Endothelial cell of umbilical vein (primary cell): ENCODE measurements at regions not wholly inside any gene's neighbourhood (a gene's known extent, or its start where the extent isn't known, plus 50 kb on each side); places are given as distances from the start of the nearest gene placed in this dataset.

Experiments
- BruUV-seq: library from RNA; stranded (reverse); fragments of 400-500 nt; replicated peaks from 2 replicates; lab custom pipeline; 2021; lab: Mats Ljungman, UMichigan
- CTCF ChIA-PET: fragments of 300-600, 350-600 bp; sonication (Branson Sonifier 250); formaldehyde crosslinking; loops from one replicate; lab custom pipeline; 2021; ENCODE audit warnings: antibody characterized with exemption, inconsistent platforms; lab: Charles Lee
- POLR2A ChIA-PET: fragments of 300-600, 350-600 bp; sonication (Branson Sonifier 250); formaldehyde crosslinking; loops from one replicate; lab custom pipeline; 2021; ENCODE audit warnings: antibody characterized with exemption, inconsistent platforms; lab: Charles Lee
- DNase-seq: peaks from one replicate; pipeline ENCODE4 v3.0.0-alpha.2; 2011; ENCODE audit warnings: low read depth, low spot score
- FAIRE-seq: peaks from 2 replicates; lab custom pipeline; 2011; peaks lifted over from hg19 to GRCh38; lab: Jason Lieb, UNC
- H2AFZ ChIP-seq: 2 replicates; pipeline ENCODE4 v1.6.0; 2012; ENCODE audit warnings: low read depth, low read length, control low read depth, inconsistent platforms
- H3K27ac ChIP-seq: 2 replicates; pipeline ENCODE4 v1.5.1; 2011; ENCODE audit warnings: low read depth, mild to moderate bottlenecking, control low read depth, low read length, moderate library complexity; ENCODE audit not compliant: insufficient read depth
- H3K27me3 ChIP-seq, 2 experiments: 2 replicates each; pipeline versions ENCODE4 v1.6.0 to v1.6.1; 2011; ENCODE audit warnings: low read length in 2 of 2, mixed read lengths in 1 of 2; ENCODE audit not compliant: control insufficient read depth in 2 of 2, insufficient read depth in 2 of 2
- H3K36me3 ChIP-seq, 2 experiments: 2 replicates in 1 of 2; 3 replicates in 1 of 2; pipeline ENCODE4 v1.5.1; 2011; ENCODE audit warnings: low read length in 2 of 2, mild to moderate bottlenecking in 1 of 2, moderate library complexity in 1 of 2; ENCODE audit not compliant: control insufficient read depth in 2 of 2, insufficient read depth in 2 of 2; ENCODE audit errors: extremely low read depth in 1 of 2
- H3K4me1 ChIP-seq: 3 replicates; pipeline ENCODE4 v1.5.1; 2011; ENCODE audit warnings: mild to moderate bottlenecking, low read length; ENCODE audit not compliant: control insufficient read depth, insufficient read depth; ENCODE audit errors: extremely low read depth
- H3K4me2 ChIP-seq: 2 replicates; pipeline ENCODE4 v1.6.1; 2011; ENCODE audit warnings: low read length, control low read depth, mixed read lengths; ENCODE audit not compliant: insufficient read depth
- H3K4me3 ChIP-seq, 3 experiments: fragments of 200-600 bp in 1 of 3; sonication (generic), shearing (Covaris generic) in 1 of 3; replicated peaks in 1 of 3; 2 replicates each; pipeline ENCODE4 v1.5.1; 2011 to 2016; ENCODE audit warnings: control low read depth in 3 of 3, low read length in 3 of 3, mild to moderate bottlenecking in 2 of 3, inconsistent platforms in 1 of 3, low read depth in 1 of 3, moderate library complexity in 1 of 3; ENCODE audit not compliant: insufficient read depth in 1 of 3
- H3K79me2 ChIP-seq: 2 replicates; pipeline ENCODE4 v1.6.0; 2012; ENCODE audit warnings: low read length, inconsistent platforms; ENCODE audit not compliant: control insufficient read depth, insufficient read depth
- H3K9ac ChIP-seq: replicated peaks from 2 replicates; pipeline ENCODE3; 2011; ENCODE audit warnings: low read length, control low read depth; ENCODE audit not compliant: insufficient read depth; ENCODE audit errors: extremely low read depth
- H3K9me1 ChIP-seq: replicated peaks from 3 replicates; pipeline ENCODE4 v1.6.0; 2011; ENCODE audit warnings: mild to moderate bottlenecking, low read length; ENCODE audit not compliant: control insufficient read depth, insufficient read depth; ENCODE audit errors: extremely low read depth
- H3K9me3 ChIP-seq: replicated peaks from 2 replicates; pipeline ENCODE4 v1.5.1; 2012; ENCODE audit warnings: low read length, inconsistent platforms; ENCODE audit not compliant: control insufficient read depth, insufficient read depth
- H4K20me1 ChIP-seq: replicated peaks from 2 replicates; pipeline ENCODE3; 2011; ENCODE audit warnings: mild to moderate bottlenecking, low read length; ENCODE audit not compliant: control insufficient read depth, insufficient read depth; ENCODE audit errors: extremely low read depth
- EZH2 ChIP-seq: IDR thresholded peaks from 2 replicates; pipeline ENCODE4 v1.6.1; 2012; ENCODE audit warnings: borderline replicate concordance, low read depth, mild to moderate bottlenecking, moderate library complexity, low read length, inconsistent platforms; ENCODE audit not compliant: severe bottlenecking
- FOS ChIP-seq: IDR thresholded peaks from 2 replicates; pipeline ENCODE4 v1.6.1; 2011; ENCODE audit warnings: mild to moderate bottlenecking, low read length, moderate library complexity, borderline replicate concordance; ENCODE audit not compliant: insufficient read depth
- GATA2 ChIP-seq: IDR thresholded peaks from 2 replicates; pipeline ENCODE4 v1.7.0; 2011; ENCODE audit warnings: low read depth, mild to moderate bottlenecking, moderate library complexity, mixed read lengths, low read length; ENCODE audit not compliant: insufficient read length, insufficient read depth
- JUN ChIP-seq: IDR thresholded peaks from 2 replicates; pipeline ENCODE4 v1.6.1; 2011; ENCODE audit warnings: borderline replicate concordance, low read depth; ENCODE audit not compliant: insufficient read length, insufficient read depth
- MAX ChIP-seq: IDR thresholded peaks from 2 replicates; pipeline ENCODE4 v1.6.1; 2011; ENCODE audit not compliant: insufficient read depth, insufficient read length
- MYC ChIP-seq: IDR thresholded peaks from one replicate; pipeline ENCODE4 v1.6.1; 2011; ENCODE audit warnings: mild to moderate bottlenecking, low read depth, low read length
- POLR2A ChIP-seq: IDR thresholded peaks from 2 replicates; pipeline ENCODE4 v1.6.1; 2012; ENCODE audit warnings: low read depth, mild to moderate bottlenecking, control low read depth, low read length
- POLR2AphosphoS5 ChIP-seq: IDR thresholded peaks from 2 replicates; pipeline ENCODE4 v1.6.1; 2012; ENCODE audit warnings: low read depth, mild to moderate bottlenecking, control low read depth, low read length, moderate library complexity; ENCODE audit not compliant: insufficient read depth
- dilution Hi-C: fragments of 300-500 bp; cut with MboI; formaldehyde crosslinking; loops from one replicate; pipeline ENCODE4 v1.15.0; 2019; ENCODE audit warnings: low sequenced_read_pairs; ENCODE audit not compliant: extremely low pct_ligation_motif_present
- intact Hi-C: fragments of 100-400 bp; cut with micrococcal nuclease; formaldehyde crosslinking; loops from one replicate; pipeline ENCODE4 v1.10.0; 2022

- ChIA-PET POLR2A (no interaction called here), CTCF (no interaction called here)
- Histone ChIP-seq H3K79me2 (no peaks in the 10 kb centered on the region), H3K27me3 (no peaks in the 10 kb centered on the region), H4K20me1 (no peaks in the 10 kb centered on the region), H3K9me3 (no peaks in the 10 kb centered on the region), H3K4me2 (no peak overlapping the region), H3K36me3 (no peaks in the 10 kb centered on the region), H3K27ac (no peak overlapping the region), H3K9me1 (no peaks in the 10 kb centered on the region), H3K9ac (no peak overlapping the region), H2AFZ (no peak overlapping the region), H3K4me1 (no peaks in the 10 kb centered on the region), H3K4me3 (no peak overlapping the region)
- intact Hi-C loops (no loop called here), dilution Hi-C loops (no loop called here)
- FAIRE-seq (no peak), DNase-seq (no peak)
- no TSS peak for BruUV-seq
- no peak for TF ChIP-seq JUN
- TF ChIP-seq MYC: no peak
- no peak for TF ChIP-seq GATA2
- no peak for TF ChIP-seq POLR2AphosphoS5
- TF ChIP-seq POLR2A: no peak
- no peak for TF ChIP-seq EZH2
- TF ChIP-seq FOS: no peak
- no peak for TF ChIP-seq MAX
Measured at GRCh38 chr16:66088681-66089080, 277.8 kb upstream of the CDH5 start.

GRCh38 chr16:66087308-66087707 lies 279.2 kb upstream of the CDH5 start:
- TF ChIP-seq MAX (no peak), JUN (no peak)
- Histone ChIP-seq H3K9me3 (no peaks in the 10 kb centered on the region), H3K27me3 (no peaks in the 10 kb centered on the region), H3K79me2 (no peaks in the 10 kb centered on the region), H2AFZ (no peak overlapping the region), H3K4me3 (no peak overlapping the region), H3K4me1 (no peaks in the 10 kb centered on the region), H3K9ac (no peak overlapping the region), H3K36me3 (no peaks in the 10 kb centered on the region), H3K4me2 (no peak overlapping the region), H3K27ac (no peak overlapping the region), H4K20me1 (no peaks in the 10 kb centered on the region), H3K9me1 (no peaks in the 10 kb centered on the region)
- DNase-seq (no peak), FAIRE-seq (no peak)
- CTCF ChIA-PET: no interaction called here
- BruUV-seq: no TSS peak
- intact Hi-C loops (no loop called here), dilution Hi-C loops (no loop called here)
- POLR2A ChIA-PET: no interaction called here
